ENCODE measurements at regions not wholly inside any gene's neighbourhood (a gene's known extent, or its start where the extent isn't known, plus 50 kb on each side); places are given as distances from the start of the nearest gene placed in this dataset.
"Not testable (repeated sequence)": the region's sequence is repeated elsewhere in the genome, so short reads cannot be mapped to it uniquely, and the experiment has no call there.

- DNase-seq, result no peak
Observed at GRCh38 chr2:136715146-136715545, 50.2 kb upstream of the THSD7B start.

- no peak for DNase-seq
Observed at GRCh38 chr2:136714452-136714951, 50.8 kb upstream of the THSD7B start.

- no peak for DNase-seq
Observed at GRCh38 chr2:136713739-136714138, 51.6 kb upstream of the THSD7B start.

GRCh38 chr2:136705336-136705735 lies 60.0 kb upstream of the THSD7B start:
- DNase-seq, result no peak

- DNase-seq, result no peak
Observed at GRCh38 chr2:136703214-136703613, 62.1 kb upstream of the THSD7B start.

- no peak for DNase-seq
Observed at GRCh38 chr2:136696438-136696837, 68.9 kb upstream of the THSD7B start.

GRCh38 chr2:136693966-136694365 lies 71.4 kb upstream of the THSD7B start:
- DNase-seq, result no peak

GRCh38 chr2:136680079-136680478 lies 85.3 kb upstream of the THSD7B start:
- not testable (repeated sequence) for DNase-seq

- DNase-seq, result no peak
Observed at GRCh38 chr2:136665736-136666135, 99.6 kb upstream of the THSD7B start.

- DNase-seq, result no peak
Observed at GRCh38 chr2:136664713-136665405, 100.5 kb upstream of the THSD7B start.

- no peak for DNase-seq
Observed at GRCh38 chr2:136658201-136658600, 107.1 kb upstream of the THSD7B start.

- no peak for DNase-seq
Observed at GRCh38 chr2:136653861-136654260, 111.5 kb upstream of the THSD7B start.

GRCh38 chr2:136651456-136652010 lies 113.8 kb upstream of the THSD7B start:
- DNase-seq, result no peak

GRCh38 chr2:136647039-136647438 lies 118.3 kb upstream of the THSD7B start:
- DNase-seq, result no peak

- DNase-seq, result no peak
Observed at GRCh38 chr2:136645236-136645828, 120.0 kb upstream of the THSD7B start.

GRCh38 chr2:136639651-136640050 lies 125.7 kb upstream of the THSD7B start:
- no peak for DNase-seq

- no peak for DNase-seq
Observed at GRCh38 chr2:136638193-136638592, 127.2 kb upstream of the THSD7B start.

- no peak for DNase-seq
Observed at GRCh38 chr2:136637402-136637801, 127.9 kb upstream of the THSD7B start.

GRCh38 chr2:136628490-136628889 lies 136.9 kb upstream of the THSD7B start:
- DNase-seq, result no peak

GRCh38 chr2:136613096-136613495 lies 152.2 kb upstream of the THSD7B start:
- DNase-seq, result no peak

GRCh38 chr2:136612079-136612478 lies 153.3 kb upstream of the THSD7B start:
- DNase-seq, result no peak

GRCh38 chr2:136611451-136611850 lies 153.9 kb upstream of the THSD7B start:
- no peak for DNase-seq

- DNase-seq, result peak; percentile 5
Observed at GRCh38 chr2:136582628-136583205, 182.6 kb upstream of the THSD7B start.

- no peak for DNase-seq
Observed at GRCh38 chr2:136572335-136572734, 193.0 kb upstream of the THSD7B start.
